Hepatocyte (in vitro differentiated cells): ENCODE measurements at regions not wholly inside any gene's neighbourhood (a gene's known extent, or its start where the extent isn't known, plus 50 kb on each side); places are given as distances from the start of the nearest gene placed in this dataset.

Experiments used
- CTCF ChIP-seq: fragments of 200-600 bp; sonication (generic); IDR thresholded peaks from 2 replicates; pipeline ENCODE4 v1.5.1; 2016; ENCODE audit warnings: antibody characterized with exemption, mild to moderate bottlenecking; ENCODE audit not compliant: poor library complexity
- EZH2 ChIP-seq: fragments of 200-600 bp; sonication (generic); IDR thresholded peaks from 2 replicates; pipeline ENCODE4 v1.6.1; 2016; ENCODE audit warnings: antibody characterized with exemption, mild to moderate bottlenecking, borderline replicate concordance
- EZH2phosphoT487 ChIP-seq: fragments of 200-600 bp; sonication (generic); IDR thresholded peaks from one replicate; pipeline ENCODE4 v1.6.1; 2018; ENCODE audit warnings: antibody characterized with exemption, mild to moderate bottlenecking, low read depth, moderate library complexity; ENCODE audit not compliant: unreplicated experiment, severe bottlenecking

GRCh38 chr7:52863652-52864051 is 171.8 kb upstream of the POM121L12 start:
- TF ChIP-seq CTCF (no peak), EZH2phosphoT487 (no peak), EZH2 (no peak)
